ENCODE measurements at regions not wholly inside any gene's neighbourhood (a gene's known extent, or its start where the extent isn't known, plus 50 kb on each side); places are given as distances from the start of the nearest gene placed in this dataset.

DNA sequence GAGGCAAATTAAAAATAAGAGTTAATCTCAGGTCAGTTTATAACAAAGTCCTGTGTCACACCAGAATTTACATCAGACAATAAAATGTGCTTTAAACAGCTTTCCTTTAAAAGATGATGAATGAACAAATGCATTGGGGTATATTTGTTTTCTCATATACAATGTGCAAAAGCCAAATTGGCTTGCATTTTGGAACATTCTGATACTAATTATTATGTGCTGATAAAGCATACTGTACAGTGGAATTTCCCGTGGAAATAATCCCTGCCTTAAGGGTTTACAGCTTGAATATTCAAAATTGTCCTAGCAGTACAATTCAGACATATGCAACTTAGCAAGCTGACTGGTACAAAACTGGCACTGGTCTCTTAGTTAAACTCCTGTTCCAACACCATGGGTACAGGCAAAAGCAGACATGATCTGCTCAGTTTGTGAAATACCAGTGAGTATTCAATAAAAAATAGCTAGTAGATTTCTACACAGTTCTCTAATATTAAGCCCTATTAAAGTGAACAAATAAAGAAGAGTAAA, 373.4 kb downstream of the SLITRK1 start:
- ChIA-PET POLR2A (no interaction called here), CTCF (no interaction called here)
- H3K36me3 ChIP-seq (ENCODE audit: control insufficient read depth in 2 of 2, insufficient read depth in 1 of 2, low read length in 2 of 2): no peaks in the 10 kb centered on the region
- H3K27ac ChIP-seq (ENCODE audit: extremely low read depth, low read depth, low read length): no peak overlapping the region
- H3K9me3 ChIP-seq (ENCODE audit: control insufficient read depth, insufficient read depth, low read depth, low read length): no peaks in the 10 kb centered on the region
- H3K4me1 ChIP-seq (ENCODE audit: control insufficient read depth, insufficient read depth, low read length): no peaks in the 10 kb centered on the region
- no peak overlapping the region for H3K4me3 ChIP-seq (ENCODE audit: low read depth, low read length)
- TF ChIP-seq ZNF768 (tag by site-specific recombination; IDR thresholded peaks at IDR 0.05) (no peak), SP3 (tag by site-specific recombination; IDR thresholded peaks at IDR 0.05) (no peak), ZNF138 (tag by site-specific recombination; IDR thresholded peaks at IDR 0.05; ENCODE audit: borderline replicate concordance) (no peak), OVOL3 (tag by site-specific recombination; IDR thresholded peaks at IDR 0.05) (no peak), ZNF776 (tag by site-specific recombination; IDR thresholded peaks at IDR 0.05; ENCODE audit: borderline replicate concordance) (no peak), ZNF394 (tag by site-specific recombination; IDR thresholded peaks at IDR 0.05; ENCODE audit: borderline replicate concordance) (no peak), ZNF560 (tag by site-specific recombination; IDR thresholded peaks at IDR 0.05; ENCODE audit: borderline replicate concordance) (no peak), ZIC2 (tag by site-specific recombination; IDR thresholded peaks at IDR 0.05) (no peak)
- TF ChIP-seq, protein P1, sequence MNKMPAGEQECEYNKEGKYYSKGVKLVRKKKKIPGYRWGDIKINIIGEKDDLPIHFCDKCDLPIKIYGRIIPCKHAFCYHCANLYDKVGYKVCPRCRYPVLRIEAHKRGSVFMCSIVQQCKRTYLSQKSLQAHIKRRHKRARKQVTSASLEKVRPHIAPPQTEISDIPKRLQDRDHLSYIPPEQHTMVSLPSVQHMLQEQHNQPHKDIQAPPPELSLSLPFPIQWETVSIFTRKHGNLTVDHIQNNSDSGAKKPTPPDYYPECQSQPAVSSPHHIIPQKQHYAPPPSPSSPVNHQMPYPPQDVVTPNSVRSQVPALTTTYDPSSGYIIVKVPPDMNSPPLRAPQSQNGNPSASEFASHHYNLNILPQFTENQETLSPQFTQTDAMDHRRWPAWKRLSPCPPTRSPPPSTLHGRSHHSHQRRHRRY (tag by site-specific recombination; IDR thresholded peaks at IDR 0.05): no peak
- TF ChIP-seq, protein P2, sequence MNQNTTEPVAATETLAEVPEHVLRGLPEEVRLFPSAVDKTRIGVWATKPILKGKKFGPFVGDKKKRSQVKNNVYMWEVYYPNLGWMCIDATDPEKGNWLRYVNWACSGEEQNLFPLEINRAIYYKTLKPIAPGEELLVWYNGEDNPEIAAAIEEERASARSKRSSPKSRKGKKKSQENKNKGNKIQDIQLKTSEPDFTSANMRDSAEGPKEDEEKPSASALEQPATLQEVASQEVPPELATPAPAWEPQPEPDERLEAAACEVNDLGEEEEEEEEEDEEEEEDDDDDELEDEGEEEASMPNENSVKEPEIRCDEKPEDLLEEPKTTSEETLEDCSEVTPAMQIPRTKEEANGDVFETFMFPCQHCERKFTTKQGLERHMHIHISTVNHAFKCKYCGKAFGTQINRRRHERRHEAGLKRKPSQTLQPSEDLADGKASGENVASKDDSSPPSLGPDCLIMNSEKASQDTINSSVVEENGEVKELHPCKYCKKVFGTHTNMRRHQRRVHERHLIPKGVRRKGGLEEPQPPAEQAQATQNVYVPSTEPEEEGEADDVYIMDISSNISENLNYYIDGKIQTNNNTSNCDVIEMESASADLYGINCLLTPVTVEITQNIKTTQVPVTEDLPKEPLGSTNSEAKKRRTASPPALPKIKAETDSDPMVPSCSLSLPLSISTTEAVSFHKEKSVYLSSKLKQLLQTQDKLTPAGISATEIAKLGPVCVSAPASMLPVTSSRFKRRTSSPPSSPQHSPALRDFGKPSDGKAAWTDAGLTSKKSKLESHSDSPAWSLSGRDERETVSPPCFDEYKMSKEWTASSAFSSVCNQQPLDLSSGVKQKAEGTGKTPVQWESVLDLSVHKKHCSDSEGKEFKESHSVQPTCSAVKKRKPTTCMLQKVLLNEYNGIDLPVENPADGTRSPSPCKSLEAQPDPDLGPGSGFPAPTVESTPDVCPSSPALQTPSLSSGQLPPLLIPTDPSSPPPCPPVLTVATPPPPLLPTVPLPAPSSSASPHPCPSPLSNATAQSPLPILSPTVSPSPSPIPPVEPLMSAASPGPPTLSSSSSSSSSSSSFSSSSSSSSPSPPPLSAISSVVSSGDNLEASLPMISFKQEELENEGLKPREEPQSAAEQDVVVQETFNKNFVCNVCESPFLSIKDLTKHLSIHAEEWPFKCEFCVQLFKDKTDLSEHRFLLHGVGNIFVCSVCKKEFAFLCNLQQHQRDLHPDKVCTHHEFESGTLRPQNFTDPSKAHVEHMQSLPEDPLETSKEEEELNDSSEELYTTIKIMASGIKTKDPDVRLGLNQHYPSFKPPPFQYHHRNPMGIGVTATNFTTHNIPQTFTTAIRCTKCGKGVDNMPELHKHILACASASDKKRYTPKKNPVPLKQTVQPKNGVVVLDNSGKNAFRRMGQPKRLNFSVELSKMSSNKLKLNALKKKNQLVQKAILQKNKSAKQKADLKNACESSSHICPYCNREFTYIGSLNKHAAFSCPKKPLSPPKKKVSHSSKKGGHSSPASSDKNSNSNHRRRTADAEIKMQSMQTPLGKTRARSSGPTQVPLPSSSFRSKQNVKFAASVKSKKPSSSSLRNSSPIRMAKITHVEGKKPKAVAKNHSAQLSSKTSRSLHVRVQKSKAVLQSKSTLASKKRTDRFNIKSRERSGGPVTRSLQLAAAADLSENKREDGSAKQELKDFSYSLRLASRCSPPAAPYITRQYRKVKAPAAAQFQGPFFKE (tag by site-specific recombination; IDR thresholded peaks at IDR 0.05; ENCODE audit: borderline replicate concordance): no peak

DNA sequence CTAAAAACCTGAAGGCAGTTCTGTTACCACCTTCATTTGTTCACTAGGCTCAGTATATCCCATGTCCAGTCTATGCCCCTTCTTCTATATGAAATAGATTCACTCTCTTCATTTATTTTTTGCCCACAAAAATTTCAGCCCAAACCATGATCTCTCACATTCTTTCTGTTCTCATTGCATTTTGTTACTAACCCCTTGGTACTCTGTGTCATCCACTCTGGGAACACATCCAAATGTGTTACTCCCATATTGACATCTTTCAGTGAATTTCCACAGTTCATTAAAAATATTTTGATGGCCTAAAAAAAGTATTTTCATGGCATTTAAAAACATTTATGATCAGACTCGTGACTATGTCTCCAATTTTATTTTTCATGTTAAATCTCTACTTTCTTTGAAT, 378.9 kb downstream of the SLITRK1 start:
- Histone ChIP-seq H3K36me3 (ENCODE audit: control insufficient read depth in 2 of 2, insufficient read depth in 1 of 2, low read length in 2 of 2) (no peaks in the 10 kb centered on the region), H3K27ac (ENCODE audit: extremely low read depth, low read depth, low read length) (no peak overlapping the region), H3K4me3 (ENCODE audit: low read depth, low read length) (no peak overlapping the region), H3K4me1 (ENCODE audit: control insufficient read depth, insufficient read depth, low read length) (no peaks in the 10 kb centered on the region), H3K9me3 (ENCODE audit: control insufficient read depth, insufficient read depth, low read depth, low read length) (no peaks in the 10 kb centered on the region)
- TF ChIP-seq SP3 (tag by site-specific recombination; IDR thresholded peaks at IDR 0.05): no peak
- TF ChIP-seq, protein P3, sequence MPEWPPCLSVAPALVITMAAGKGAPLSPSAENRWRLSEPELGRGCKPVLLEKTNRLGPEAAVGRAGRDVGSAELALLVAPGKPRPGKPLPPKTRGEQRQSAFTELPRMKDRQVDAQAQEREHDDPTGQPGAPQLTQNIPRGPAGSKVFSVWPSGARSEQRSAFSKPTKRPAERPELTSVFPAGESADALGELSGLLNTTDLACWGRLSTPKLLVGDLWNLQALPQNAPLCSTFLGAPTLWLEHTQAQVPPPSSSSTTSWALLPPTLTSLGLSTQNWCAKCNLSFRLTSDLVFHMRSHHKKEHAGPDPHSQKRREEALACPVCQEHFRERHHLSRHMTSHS (tag by site-specific recombination; IDR thresholded peaks at IDR 0.05): no peak
- CTCF ChIA-PET: no interaction called here
- POLR2A ChIA-PET: no interaction called here

DNA sequence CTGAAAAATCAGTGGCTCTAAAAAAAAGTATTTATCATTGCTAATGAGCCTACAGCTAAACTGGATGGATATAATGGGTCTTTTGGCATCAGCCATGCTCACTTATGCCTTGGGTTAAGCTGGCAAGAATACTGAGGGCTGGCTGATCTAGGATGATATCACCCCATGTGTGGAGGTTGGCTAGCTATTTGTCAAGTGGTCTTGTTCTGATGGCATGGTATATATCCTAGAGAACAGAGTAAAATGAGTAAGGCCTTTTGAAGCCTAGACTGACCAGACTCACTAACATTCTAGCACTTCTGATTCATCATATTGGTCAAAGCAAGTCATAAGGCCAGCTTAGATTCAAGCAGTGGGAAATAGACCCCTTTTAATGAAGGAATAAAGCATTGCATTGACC, 383.0 kb downstream of the SLITRK1 start:
- CTCF ChIA-PET: no interaction called here
- Histone ChIP-seq H3K4me3 (ENCODE audit: low read depth, low read length) (no peak overlapping the region), H3K27ac (ENCODE audit: extremely low read depth, low read depth, low read length) (no peak overlapping the region), H3K36me3 (ENCODE audit: control insufficient read depth in 2 of 2, insufficient read depth in 1 of 2, low read length in 2 of 2) (no peaks in the 10 kb centered on the region), H3K9me3 (ENCODE audit: control insufficient read depth, insufficient read depth, low read depth, low read length) (no peaks in the 10 kb centered on the region), H3K4me1 (ENCODE audit: control insufficient read depth, insufficient read depth, low read length) (no peaks in the 10 kb centered on the region)
- POLR2A ChIA-PET: no interaction called here
- TF ChIP-seq ZNF707 (tag by site-specific recombination; IDR thresholded peaks at IDR 0.05) (no peak), ZNF324 (tag by site-specific recombination; IDR thresholded peaks at IDR 0.05) (no peak), ZEB2 (tag by site-specific recombination; IDR thresholded peaks at IDR 0.05) (no peak), ZNF654 (tag by site-specific recombination; IDR thresholded peaks at IDR 0.05; ENCODE audit: low read depth) (no peak), ZSCAN16 (tag by site-specific recombination; IDR thresholded peaks at IDR 0.05) (no peak)
- TF ChIP-seq, protein P4, sequence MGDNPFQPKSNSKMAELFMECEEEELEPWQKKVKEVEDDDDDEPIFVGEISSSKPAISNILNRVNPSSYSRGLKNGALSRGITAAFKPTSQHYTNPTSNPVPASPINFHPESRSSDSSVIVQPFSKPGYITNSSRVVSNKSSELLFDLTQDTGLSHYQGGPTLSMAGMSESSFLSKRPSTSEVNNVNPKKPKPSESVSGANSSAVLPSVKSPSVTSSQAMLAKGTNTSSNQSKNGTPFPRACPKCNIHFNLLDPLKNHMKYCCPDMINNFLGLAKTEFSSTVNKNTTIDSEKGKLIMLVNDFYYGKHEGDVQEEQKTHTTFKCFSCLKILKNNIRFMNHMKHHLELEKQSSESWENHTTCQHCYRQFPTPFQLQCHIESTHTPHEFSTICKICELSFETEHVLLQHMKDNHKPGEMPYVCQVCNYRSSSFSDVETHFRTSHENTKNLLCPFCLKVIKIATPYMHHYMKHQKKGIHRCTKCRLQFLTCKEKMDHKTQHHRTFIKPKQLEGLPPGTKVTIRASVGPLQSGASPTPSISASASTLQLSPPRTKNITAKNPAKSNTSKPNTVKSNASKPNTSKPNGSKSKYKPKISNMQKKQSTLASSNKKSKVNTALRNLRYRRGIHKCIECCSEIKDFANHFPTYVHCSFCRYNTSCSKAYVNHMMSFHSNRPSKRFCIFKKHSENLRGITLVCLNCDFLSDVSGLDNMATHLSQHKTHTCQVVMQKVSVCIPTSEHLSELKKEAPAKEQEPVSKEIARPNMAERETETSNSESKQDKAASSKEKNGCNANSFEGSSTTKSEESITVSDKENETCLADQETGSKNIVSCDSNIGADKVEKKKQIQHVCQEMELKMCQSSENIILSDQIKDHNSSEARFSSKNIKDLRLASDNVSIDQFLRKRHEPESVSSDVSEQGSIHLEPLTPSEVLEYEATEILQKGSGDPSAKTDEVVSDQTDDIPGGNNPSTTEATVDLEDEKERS (tag by site-specific recombination; IDR thresholded peaks at IDR 0.05): no peak
- TF ChIP-seq, protein P1 (tag by site-specific recombination; IDR thresholded peaks at IDR 0.05): no peak
- TF ChIP-seq, protein P3 (tag by site-specific recombination; IDR thresholded peaks at IDR 0.05): no peak
